ENCODE measurements at regions not wholly inside any gene's neighbourhood (a gene's known extent, or its start where the extent isn't known, plus 50 kb on each side); places are given as distances from the start of the nearest gene placed in this dataset.

GRCh38 chr16:63496282-63496681 is 1460.0 kb upstream of the CDH8 start:
- Histone ChIP-seq H4K91ac (ENCODE audit: insufficient read length, low read depth, low read length) (no peak overlapping the region), H3T11ph (ENCODE audit: low read length) (no peak overlapping the region), H4K8ac (replicated peaks; ENCODE audit: insufficient read length, low read depth, low read length) (no peak overlapping the region), H3K23ac (ENCODE audit: insufficient read length, low read depth, low read length) (no peak overlapping the region), H3K9me3 (ENCODE audit: control insufficient read depth, low read depth, low read length) (no peaks in the 10 kb centered on the region), H3K9ac (ENCODE audit: extremely low read depth, insufficient read length, low read length) (no peak overlapping the region), H4K20me1 (ENCODE audit: control insufficient read depth, insufficient read depth, insufficient read length) (no peaks in the 10 kb centered on the region), H3K27me3 (ENCODE audit: insufficient read depth, low read length) (no peaks in the 10 kb centered on the region), H2BK20ac (ENCODE audit: low read depth, low read length, poor library complexity, severe bottlenecking) (no peak overlapping the region), H3K79me1 (ENCODE audit: insufficient read depth, low read depth, low read length, poor library complexity, severe bottlenecking) (no peaks in the 10 kb centered on the region), H3K56ac (ENCODE audit: insufficient read length, low read depth, low read length) (no peak overlapping the region), H2BK120ac (ENCODE audit: low read depth, low read length, poor library complexity, severe bottlenecking) (no peak overlapping the region), H3K4me1 (ENCODE audit: insufficient read depth, low read length) (no peaks in the 10 kb centered on the region), H3K27ac (ENCODE audit: insufficient read length, low read depth, low read length) (no peak overlapping the region), H3K23me2 (ENCODE audit: insufficient read length, low read depth, low read length, poor library complexity, severe bottlenecking) (no peaks in the 10 kb centered on the region), H2BK5ac (ENCODE audit: insufficient read length, low read length) (no peak overlapping the region), H3K14ac (ENCODE audit: insufficient read depth, low read length) (no peak overlapping the region), H3K4ac (ENCODE audit: low read depth, low read length) (no peak overlapping the region), H2AFZ (ENCODE audit: low read length) (no peak overlapping the region), H3K18ac (ENCODE audit: insufficient read length, low read depth, low read length) (no peak overlapping the region), H4K5ac (ENCODE audit: insufficient read length, low read depth, low read length) (no peak overlapping the region), H2AK5ac (ENCODE audit: insufficient read length, low read length) (no peak overlapping the region), H3K4me2 (ENCODE audit: insufficient read depth, insufficient read length, low read length) (no peak overlapping the region), H2BK15ac (ENCODE audit: low read depth, low read length) (no peak overlapping the region), H3K79me2 (ENCODE audit: insufficient read depth, low read length) (no peaks in the 10 kb centered on the region), H2BK12ac (ENCODE audit: insufficient read length, low read depth, low read length) (no peak overlapping the region)
- Mint-ChIP-seq H3K36me3 (ENCODE audit: insufficient read depth in 1 of 3, low read depth in 3 of 3) (no peaks in the 10 kb centered on the region), H3K27ac (no peak overlapping the region), H3K9me3 (no peaks in the 10 kb centered on the region), H3K27me3 (ENCODE audit: low read depth) (no peaks in the 10 kb centered on the region), H3K4me3 (no peak overlapping the region), H3K4me1 (no peaks in the 10 kb centered on the region)
- no CpG with 5 or more reads among the region's 1 CpG for whole genome bisulfite sequencing (ENCODE audit: extremely low coverage, insufficient read length, low lambda C conversion rate)
- no peak for DNase-seq
- TF ChIP-seq CTCF (conservative IDR thresholded peaks at IDR 0.05) = no peak

Measured in H9 (cell line).